GM12878 (cell line): ENCODE measurements at regions not wholly inside any gene's neighbourhood (a gene's known extent, or its start where the extent isn't known, plus 50 kb on each side); places are given as distances from the start of the nearest gene placed in this dataset.

Source experiments
- ASH2L ChIP-seq: fragments of 300-600, 200-600 bp; sonication (generic); IDR thresholded peaks from 2 replicates; pipeline ENCODE4 v1.6.1; 2017; ENCODE audit warnings: low read depth, mild to moderate bottlenecking, borderline replicate concordance
- ATF3 ChIP-seq: IDR thresholded peaks from 2 replicates; pipeline ENCODE4 v1.6.1; 2011; ENCODE audit warnings: low read depth, mild to moderate bottlenecking, low read length, moderate library complexity, borderline replicate concordance; ENCODE audit errors: extremely low read depth
- BRCA1 ChIP-seq: IDR thresholded peaks from 2 replicates; pipeline ENCODE4 v1.6.1; 2011; ENCODE audit warnings: low read depth, low read length, improper control_type of control experiment
- CBFB ChIP-seq: IDR thresholded peaks from 2 replicates; pipeline ENCODE4 v1.6.1; 2016; ENCODE audit warnings: antibody characterized with exemption, low read depth
- E4F1 ChIP-seq: fragments of 450-650 bp; IDR thresholded peaks from 2 replicates; pipeline ENCODE4 v1.6.1; 2018; ENCODE audit warnings: borderline replicate concordance, mild to moderate bottlenecking; ENCODE audit not compliant: partially characterized antibody
- EP300 ChIP-seq, 2 experiments: fragments of 150-350 bp in 1 of 2; IDR thresholded peaks; 2 replicates each; pipeline ENCODE4 v1.6.1; 2011 to 2012; ENCODE audit warnings: low read depth in 2 of 2, low read length in 2 of 2, borderline replicate concordance in 1 of 2, improper control_type of control experiment in 1 of 2, inconsistent platforms in 1 of 2; ENCODE audit not compliant: control insufficient read depth in 1 of 2
- HSF1 ChIP-seq: fragments of 150-350 bp; IDR thresholded peaks from 2 replicates; pipeline ENCODE4 v1.6.1; 2014; ENCODE audit warnings: mild to moderate bottlenecking, low read depth, low read length
- IRF3 ChIP-seq: fragments of 450-650 bp; IDR thresholded peaks from 2 replicates; pipeline ENCODE4 v1.6.1; 2014; ENCODE audit warnings: mild to moderate bottlenecking
- JUNB ChIP-seq: IDR thresholded peaks from 2 replicates; pipeline ENCODE4 v1.6.1; 2016; ENCODE audit warnings: antibody characterized with exemption, mild to moderate bottlenecking
- KAT2A ChIP-seq: conservative IDR thresholded peaks from 2 replicates; pipeline ENCODE4 v1.6.1; 2011; ENCODE audit warnings: low read depth, low read length; ENCODE audit not compliant: control insufficient read depth
- MTA2 ChIP-seq: fragments of 450-650 bp; IDR thresholded peaks from 2 replicates; pipeline ENCODE4 v1.6.1; 2016; ENCODE audit warnings: low read depth, mild to moderate bottlenecking, moderate library complexity
- MTA3 ChIP-seq: IDR thresholded peaks from 2 replicates; pipeline ENCODE4 v1.6.1; 2012; ENCODE audit warnings: low read length, inconsistent platforms, borderline replicate concordance
- NRF1 ChIP-seq: conservative IDR thresholded peaks from 2 replicates; pipeline ENCODE4 v1.6.1; 2011; ENCODE audit warnings: mild to moderate bottlenecking, low read depth, low read length, improper control_type of control experiment
- PRDM15 ChIP-seq: fragments of 450-650 bp; formaldehyde crosslinking; IDR thresholded peaks from 2 replicates; pipeline ENCODE4 v1.4.0; 2020; ENCODE audit warnings: mild to moderate bottlenecking, moderate library complexity
- RAD21 ChIP-seq: IDR thresholded peaks from 2 replicates; pipeline ENCODE4 v1.6.1; 2011; ENCODE audit warnings: mild to moderate bottlenecking, low read depth, low read length, moderate library complexity; ENCODE audit not compliant: insufficient read depth
- SMAD5 ChIP-seq: IDR thresholded peaks from 2 replicates; pipeline ENCODE4 v1.6.1; 2016; ENCODE audit warnings: antibody characterized with exemption, low read depth
- SPI1 ChIP-seq: IDR thresholded peaks from 2 replicates; pipeline ENCODE4 v1.6.1; 2011; ENCODE audit warnings: low read depth, mild to moderate bottlenecking, low read length, moderate library complexity, borderline replicate concordance; ENCODE audit not compliant: insufficient read depth
- STAT1 ChIP-seq: fragments of 450-650 bp; conservative IDR thresholded peaks from 2 replicates; pipeline ENCODE4 v1.6.1; 2014; ENCODE audit warnings: antibody characterized with exemption, mild to moderate bottlenecking
- TBL1XR1 ChIP-seq: IDR thresholded peaks from 2 replicates; pipeline ENCODE4 v1.6.1; 2012; ENCODE audit warnings: low read depth, low read length, improper control_type of control experiment
- USF2 ChIP-seq: IDR thresholded peaks from 2 replicates; pipeline ENCODE4 v1.6.1; 2011; ENCODE audit warnings: low read depth, low read length, improper control_type of control experiment, borderline replicate concordance
- ZSCAN29 ChIP-seq: fragments of 450-650 bp; IDR thresholded peaks from 2 replicates; pipeline ENCODE4 v1.6.1; 2017; ENCODE audit warnings: mild to moderate bottlenecking, moderate library complexity

- no peak for TF ChIP-seq USF2
- TF ChIP-seq CBFB, result no peak
- peak; percentile 82; the same call in 1 of the 2 replicates for TF ChIP-seq SPI1
- TF ChIP-seq ASH2L, result no peak
- no peak for TF ChIP-seq ATF3
- TF ChIP-seq IRF3, result no peak
- TF ChIP-seq HSF1, result no peak
- no peak for TF ChIP-seq BRCA1
- peak; percentile 99 for TF ChIP-seq MTA2
- TF ChIP-seq TBL1XR1, result no peak
- no peak for TF ChIP-seq MTA3
- TF ChIP-seq PRDM15, result no peak
- TF ChIP-seq RAD21, result no peak; the same call in 1 of the 2 replicates
- TF ChIP-seq JUNB, result peak; percentile 42; the same call in 1 of the 2 replicates
- TF ChIP-seq ZSCAN29, result no peak
- no peak for TF ChIP-seq SMAD5
- TF ChIP-seq NRF1, result no peak
- no peak for TF ChIP-seq E4F1
- TF ChIP-seq EP300 (IDR thresholded peaks at IDR 0.05; ENCODE audit: borderline replicate concordance in 1 of 2, control insufficient read depth in 1 of 2, low read depth in 2 of 2, low read length in 2 of 2), result peak in 1 of 2 experiments; percentile 47; a peak in 1 of 4 replicates
- no peak for TF ChIP-seq KAT2A
- TF ChIP-seq STAT1, result no peak
These were observed 65.4 kb upstream of the FAM174A start (continued) for GRCh38 chr5:100469767-100470166.
